Renal pelvis (tissue), 1 donor: ENCODE measurements at regions not wholly inside any gene's neighbourhood (a gene's known extent, or its start where the extent isn't known, plus 50 kb on each side); places are given as distances from the start of the nearest gene placed in this dataset.
A peak's percentile ranks its signal among the peaks of the same experiment; 100 is the strongest.

Experiments
- DNase-seq: peaks from one replicate; pipeline ENCODE4 v3.0.0-alpha.2; 2013

DNA sequence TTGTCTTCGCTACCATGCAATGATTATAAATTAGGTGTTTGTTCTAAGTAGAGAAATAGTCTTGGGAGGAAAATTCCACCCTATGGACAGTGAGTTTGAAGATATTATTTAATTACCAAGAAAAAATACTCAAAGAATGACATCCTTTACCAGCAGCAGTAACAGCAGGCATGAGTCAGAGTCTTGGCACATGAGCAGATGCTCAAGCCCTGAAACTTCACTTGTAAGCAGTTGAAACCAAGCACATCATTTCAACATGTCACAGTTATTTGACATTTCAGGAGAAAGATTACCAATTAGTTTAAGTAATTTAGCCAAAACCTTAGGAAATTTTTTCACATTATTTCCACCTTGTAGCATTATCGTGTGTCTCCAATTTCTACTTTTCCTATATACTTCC lies 99.2 kb downstream of the C12orf50 start:
- DNase-seq = no peak

DNA sequence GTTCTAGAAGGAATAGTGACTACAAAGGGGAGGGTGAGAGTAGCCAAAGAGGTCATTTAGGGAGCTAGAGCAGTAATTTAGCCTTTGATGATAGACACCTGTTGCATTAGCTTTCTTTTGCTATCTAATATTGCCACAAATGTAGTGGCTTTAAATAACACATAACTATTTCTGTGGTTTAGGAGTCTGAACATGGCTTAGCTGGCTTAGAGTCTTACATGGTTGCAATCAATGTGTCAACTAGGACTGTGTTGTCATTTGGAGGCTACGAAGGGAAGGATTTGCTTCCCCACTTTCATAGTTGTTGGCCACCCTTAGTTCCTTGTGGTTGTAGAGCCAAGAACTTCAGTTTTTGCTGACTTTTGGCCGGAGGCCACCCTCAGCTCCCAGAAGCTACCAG lies 99.9 kb downstream of the C12orf50 start:
- DNase-seq = no peak

DNA sequence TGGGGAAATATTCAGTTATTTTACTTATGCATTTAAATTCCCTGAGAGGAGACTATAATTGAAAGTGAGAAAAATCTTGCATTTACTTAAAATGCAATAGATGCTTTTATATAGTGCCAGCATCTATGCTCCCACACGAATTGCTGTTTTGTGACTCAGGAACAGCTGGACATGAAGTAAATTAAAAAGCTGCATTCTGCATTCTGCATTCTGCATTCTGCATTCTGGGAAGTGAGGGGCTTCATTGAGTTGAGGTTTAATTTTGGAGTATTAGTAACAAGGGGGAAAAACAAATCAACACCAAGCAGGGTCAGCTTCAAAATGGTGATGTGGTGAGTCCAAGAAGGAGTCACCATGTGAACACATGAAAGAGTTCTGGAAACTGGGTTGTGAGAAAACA lies 101.2 kb downstream of the C12orf50 start:
- DNase-seq = no peak

DNA sequence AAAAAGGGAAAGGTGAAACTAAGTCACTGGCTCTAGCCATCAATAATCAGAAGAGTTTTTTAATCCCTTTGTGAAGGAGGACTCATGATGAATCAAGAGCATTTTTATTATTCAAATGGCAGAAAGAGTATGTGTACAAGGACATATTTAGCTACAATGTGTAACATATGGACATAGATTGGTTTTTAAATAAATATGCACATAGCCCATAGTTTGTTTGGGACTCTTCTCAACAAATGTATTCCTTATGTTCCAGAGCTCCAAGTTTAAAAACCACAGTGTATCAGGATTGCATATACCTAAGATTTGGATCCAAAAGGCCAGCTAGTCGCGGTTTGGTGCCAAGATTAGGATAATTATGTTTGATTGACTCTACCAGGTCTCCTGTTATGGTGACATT lies 104.2 kb downstream of the C12orf50 start:
- no peak for DNase-seq

DNA sequence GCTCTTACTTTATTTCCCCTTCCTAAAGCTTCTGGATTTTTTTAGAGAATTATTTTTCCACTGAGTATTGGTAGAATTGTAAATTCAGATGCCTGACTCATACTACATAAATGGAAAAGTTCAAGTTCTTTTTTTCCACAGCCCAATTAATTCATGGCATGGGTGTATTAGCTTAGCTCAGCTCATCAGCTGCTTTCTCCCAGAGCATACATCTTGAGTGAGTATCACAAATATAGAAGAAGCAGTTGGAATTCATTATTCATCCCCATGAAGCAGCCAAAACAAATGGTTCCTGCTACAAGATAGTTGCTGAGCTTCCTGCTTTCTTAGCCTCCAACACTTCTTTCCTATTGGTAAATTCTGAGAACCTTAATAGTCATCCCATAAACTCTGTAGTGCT lies 105.1 kb downstream of the C12orf50 start:
- no peak for DNase-seq

DNA sequence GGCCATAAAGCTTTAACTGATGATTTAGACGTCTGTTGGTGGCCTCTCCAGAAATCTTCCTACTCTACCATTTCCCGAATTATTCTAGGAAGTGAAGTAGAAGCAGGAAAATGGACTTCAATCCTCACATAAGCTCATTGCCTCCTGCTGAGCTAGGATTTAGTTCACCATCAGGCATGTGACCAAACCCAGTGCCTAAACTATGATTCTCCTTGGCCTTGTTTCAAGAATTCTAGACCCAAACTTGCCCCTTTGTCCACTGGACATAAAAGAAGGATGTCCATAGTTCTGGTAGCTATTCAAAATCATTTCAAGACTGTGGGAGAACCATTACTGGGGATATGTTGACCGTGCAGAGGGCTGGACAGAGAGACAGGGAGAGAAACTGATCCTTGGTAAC lies 105.8 kb downstream of the C12orf50 start:
- DNase-seq = no peak

DNA sequence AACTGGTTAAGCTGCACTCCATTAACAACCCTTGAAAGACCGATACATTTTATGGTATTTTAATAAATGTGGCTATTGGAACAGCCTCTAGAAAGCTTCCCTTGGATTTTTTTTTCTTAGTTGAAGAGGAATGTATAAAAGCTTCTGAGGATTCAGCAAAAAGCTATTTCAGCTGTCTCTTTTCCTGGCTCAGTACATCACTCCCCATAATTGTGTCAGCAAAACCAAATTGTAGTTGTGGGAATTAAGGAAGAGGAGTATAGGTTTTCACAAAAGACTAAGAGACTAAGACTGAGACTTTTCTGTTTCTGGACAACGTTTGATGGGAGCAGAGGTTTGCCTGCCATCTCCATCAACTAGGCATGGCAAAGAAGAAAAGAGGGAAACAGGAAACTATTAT lies 106.5 kb downstream of the C12orf50 start:
- DNase-seq = no peak

DNA sequence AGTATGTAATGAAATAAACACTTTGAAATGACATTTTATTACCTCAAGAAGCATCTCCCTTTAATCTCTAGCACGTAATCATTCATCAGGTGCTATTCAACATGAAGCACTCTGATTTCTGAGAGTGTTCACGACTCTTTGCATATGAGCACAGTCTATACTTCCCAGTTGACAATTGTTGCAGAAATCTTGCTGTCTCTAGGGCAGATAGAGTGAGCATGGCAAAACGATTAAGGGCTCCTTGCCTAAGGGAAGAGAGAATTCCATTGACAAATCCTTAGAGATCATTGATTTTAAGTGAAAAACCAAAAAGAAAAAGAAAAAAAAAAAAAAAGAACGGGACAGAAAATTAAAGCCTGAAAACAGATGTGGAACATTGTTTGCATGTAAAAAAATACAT lies 107.6 kb downstream of the C12orf50 start:
- no peak for DNase-seq

DNA sequence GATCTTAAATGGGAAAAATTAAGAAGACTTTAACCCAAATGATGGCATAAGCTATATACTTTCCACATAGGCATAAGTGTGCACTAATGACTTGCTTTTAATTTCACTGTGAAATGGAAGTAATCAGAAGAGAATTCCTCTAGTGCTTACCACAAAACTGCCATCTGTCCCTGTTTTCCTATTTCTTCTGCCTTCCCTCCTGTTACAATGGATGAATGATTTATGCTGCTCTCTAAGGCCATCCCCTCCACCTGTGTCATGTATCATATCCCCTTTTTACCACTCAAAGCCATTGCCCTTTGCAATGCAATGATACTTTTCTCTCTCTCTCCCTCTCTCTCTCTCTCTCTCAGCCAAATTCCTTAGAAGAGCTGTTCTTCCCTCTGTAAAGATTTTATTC lies 109.1 kb downstream of the C12orf50 start:
- DNase-seq = no peak

DNA sequence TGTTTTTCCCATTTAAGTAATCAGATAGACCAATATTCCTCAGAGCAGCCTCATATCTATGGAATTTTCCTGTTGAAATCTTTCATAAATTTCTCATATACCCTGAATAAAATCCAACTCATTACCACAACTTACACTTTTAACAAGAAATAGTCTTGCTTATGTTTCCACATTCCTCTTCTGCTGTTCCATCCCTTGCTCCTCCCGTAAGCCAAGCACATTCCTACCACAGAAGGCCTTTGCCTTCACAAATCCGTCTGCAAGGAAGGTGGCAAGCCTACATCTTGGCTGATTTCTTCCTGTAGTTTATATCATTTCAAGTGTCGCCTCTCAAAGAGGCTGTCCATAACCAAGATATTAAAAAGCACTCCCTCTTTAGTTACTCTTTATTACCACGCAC lies 127.7 kb downstream of the C12orf50 start:
- no peak for DNase-seq

DNA sequence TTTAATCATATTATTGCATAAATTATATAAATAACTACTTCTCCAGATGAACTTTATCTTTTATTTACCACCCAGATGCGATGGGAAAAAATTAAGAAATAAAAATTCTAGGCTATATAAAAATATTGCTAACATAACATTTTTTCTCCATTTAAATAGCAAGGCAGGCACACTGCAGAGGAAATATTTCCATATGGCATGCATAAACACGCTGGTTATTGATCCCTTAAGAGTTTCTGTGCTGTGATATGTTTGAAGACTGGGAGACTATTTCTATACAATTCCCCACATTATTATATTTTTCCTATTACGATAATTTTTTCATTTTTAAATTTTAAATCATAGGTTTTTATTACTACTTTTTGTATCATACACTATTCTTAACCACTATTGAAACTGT lies 131.5 kb downstream of the C12orf50 start:
- no peak for DNase-seq

DNA sequence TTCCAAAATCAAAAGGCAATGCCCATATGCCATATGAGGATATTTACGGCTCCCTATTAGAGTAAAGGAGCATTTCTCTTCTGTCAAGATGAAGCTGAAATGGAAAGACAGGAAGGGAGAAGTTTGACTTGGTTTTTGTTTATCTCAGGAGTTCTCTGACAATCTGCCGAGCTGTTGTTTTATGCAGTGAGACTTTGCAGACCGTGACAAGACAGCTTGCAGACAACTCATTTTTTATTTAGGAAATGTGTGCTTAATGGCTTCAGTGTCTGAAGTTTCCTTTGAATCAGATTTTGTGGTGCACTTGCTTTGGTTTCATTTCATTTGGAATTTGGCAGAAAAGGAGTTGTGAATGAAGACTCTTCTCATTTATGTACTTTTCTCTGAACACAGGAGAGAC lies 145.4 kb downstream of the C12orf50 start:
- DNase-seq = peak; percentile 3

DNA sequence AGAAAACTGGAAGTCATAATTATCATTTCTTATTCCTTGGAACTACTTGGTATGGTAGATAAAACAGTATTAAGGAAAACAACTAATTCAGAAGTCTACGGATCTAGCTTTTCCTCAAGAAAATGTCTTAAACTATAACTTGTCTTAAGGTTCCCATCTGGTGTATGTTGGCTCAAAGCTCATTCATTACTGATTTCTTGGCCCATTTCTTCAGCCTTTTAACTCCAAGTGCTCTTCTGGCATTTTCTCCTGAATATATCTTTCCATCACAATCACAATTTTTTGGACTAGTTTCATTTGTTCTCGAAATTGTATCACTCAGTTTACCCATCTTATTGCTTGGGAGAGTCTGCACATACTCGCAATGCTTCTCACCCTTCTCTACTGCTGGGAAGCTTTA lies 150.1 kb downstream of the C12orf50 start:
- no peak for DNase-seq

DNA sequence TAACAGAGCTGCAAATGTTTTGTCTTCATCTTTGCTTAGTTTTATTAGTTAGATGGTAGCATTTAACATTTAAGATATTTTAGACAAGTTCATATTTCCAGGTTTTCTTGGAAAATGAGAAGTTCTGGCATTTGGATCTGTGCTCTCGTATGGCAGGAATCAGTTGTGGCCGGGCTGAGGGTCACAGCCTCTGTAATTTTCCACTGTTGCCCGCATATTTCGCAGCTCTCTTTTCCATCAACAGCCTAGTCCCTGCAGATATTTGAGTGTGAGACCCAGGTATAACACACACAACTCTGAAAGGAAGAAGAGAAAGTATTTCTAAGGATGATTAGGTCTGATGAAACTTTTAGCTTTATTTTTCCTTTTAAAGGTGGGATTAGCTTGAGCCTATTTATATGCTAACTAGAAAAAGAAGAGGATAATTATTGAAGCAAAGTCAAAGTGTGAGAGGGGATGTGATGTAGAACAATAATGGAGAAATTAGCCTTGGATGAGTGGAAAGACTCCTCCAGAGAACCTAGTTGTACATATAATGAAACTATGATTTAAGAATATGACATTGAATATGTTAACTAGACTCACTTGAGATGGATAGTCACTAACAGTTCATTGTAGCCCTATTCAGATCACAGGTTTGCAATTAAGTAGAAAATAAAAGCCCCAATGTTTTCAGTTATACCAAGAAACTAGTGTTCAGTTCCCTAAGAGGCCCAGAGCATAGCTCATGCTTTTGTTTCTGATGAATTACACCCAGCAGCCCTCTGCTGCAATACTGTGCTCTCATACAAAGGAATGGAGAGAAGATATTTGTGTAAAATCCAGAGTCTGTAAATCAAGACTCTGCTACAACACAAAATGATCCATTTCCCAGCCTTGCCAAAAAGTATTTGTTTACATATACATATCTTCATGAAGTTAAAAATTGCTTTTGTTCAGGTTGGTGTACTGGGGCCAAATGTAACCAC lies 158.4 kb downstream of the C12orf50 start:
- no peak for DNase-seq

DNA sequence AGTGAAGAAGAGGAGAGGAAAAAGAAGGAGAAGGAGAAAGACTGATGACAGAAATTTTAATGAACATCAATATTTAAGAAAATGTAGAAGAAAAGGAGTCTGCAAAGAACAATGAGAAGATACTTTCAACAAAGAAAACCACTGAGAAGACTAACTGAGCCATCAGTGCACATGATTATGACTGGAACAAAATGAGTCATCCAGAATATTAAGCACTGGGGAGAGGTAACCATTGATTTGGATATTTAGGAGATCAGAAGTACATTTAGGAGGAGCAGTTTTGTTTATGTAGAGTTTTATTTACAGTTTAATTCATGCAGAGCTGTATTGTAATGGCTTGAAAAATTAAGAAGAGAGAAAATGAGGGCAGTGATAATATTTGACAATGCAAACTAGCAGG lies 159.1 kb downstream of the C12orf50 start:
- DNase-seq = no peak

DNA sequence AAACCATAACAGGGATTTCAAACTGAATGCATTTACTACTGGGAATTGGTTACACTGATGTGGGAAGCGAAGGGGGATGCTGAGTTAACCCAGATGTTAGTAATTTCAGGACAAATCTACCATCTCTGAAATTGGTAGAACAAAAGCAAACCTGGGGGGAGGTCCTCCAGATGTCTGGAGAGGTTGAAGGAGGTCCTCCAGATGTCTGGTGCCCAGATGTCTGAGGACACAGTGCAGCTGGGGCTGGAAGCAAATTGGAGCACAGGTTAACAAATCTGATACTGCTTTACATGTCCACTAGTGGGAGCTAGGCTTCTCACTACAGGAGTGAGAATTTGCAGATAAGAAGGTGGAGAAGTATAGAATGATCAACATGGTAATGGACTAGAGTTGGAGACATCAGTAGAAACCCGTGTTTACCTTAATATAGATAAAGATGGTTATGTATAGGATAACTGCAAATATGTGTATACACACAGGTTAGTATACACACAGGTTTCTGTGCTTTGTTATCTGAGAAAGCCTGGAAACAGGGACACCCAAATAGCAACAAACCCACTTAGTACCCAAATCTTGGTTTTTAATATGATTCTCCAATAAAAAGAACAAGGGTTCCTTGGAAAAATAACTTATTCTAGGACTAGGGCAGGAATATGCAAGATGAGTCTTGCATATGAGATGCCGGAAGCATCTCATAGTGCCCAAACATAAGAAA lies 162.5 kb downstream of the C12orf50 start:
- DNase-seq = no peak

DNA sequence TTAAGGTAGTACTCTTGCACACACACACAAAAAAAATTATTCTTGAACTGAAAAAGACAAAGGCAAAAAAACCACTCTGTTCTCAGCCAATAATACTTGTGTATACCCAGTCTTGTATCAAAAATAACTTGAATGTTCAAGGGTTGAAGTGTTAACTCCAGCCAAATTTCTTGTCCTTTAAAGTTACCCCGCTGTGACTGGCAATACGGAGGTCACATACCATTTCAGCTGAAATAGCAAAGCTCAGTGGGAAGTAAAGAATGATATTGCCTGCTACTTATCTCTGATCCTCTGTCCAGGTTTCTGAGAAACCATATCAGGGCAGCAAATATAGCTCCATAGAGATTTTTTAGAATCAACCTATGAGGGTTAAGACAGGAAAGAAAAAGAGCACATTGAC lies 167.4 kb downstream of the C12orf50 start:
- no peak for DNase-seq

DNA sequence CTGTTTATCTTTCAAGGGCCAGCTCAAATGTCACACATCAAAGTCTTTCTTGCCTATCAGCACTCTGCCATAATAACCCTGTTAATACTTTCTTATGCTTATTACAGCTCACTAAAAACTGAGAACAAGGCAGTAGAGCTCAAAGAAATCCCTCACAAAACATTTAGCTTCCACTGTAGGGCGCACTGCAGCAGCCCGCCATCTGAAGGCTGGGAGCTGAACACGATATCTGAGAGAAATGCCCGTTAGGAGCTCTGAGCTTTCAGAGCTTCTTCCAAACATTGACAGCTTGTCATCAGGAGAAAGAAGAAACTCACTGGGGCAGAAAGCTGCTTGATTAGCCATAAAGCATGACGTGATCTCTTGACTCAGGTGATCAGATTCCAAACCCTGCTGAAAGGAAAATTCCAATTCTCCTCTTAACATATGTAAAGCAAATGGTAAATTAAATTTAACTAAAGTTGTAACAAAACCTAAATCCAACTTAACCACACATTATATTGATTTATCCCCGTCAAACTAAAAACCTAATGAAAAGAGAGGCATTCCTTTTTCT lies 175.7 kb downstream of the C12orf50 start:
- no peak for DNase-seq

DNA sequence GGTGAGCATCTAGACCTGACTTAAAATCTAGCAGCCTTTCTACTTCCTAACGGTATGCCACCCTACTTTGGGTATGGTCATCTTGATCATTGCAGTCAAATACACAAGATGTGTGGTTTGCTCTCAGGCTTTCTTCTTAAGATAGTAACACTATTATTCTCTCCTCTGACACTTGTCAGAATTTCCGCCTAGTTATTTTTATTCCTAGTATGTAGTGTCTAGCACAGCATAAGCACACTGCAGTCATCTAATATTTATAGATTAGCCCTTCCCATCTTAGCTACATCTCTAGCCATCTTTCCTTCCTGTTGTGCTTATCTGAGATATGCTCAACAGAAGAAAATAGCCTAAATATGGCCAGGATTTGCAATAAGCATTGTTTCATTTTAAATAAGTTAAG lies 180.1 kb downstream of the C12orf50 start:
- DNase-seq = no peak

DNA sequence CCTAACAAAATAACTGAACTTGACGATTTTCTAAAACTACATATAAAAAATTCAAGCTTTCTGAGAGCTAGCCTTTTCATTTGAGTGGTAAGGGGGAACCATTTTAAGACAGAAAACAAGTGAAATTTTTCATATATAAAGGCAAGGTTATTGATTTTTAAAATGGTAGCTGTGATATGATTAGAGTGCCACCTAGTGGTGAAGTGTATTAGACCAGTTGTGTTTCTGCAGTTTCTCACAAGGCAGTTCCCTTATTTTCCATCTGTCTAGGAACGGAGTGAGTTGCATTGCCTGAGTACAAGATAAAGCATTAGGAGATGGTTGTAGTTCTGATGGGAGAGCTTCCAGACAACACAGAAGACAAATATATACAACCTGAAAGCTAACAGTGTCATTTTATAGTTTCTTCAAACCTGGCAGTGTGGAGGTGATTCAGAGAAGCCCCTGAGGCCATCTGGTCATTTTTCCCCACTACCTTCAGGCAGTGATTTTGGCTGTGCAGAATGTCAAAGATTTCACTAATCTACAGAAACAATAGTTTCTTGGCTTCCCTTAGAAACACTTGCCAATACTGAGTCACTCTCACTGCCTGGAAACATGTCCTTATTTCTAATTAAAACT lies 180.8 kb downstream of the C12orf50 start:
- peak; percentile 43 for DNase-seq

DNA sequence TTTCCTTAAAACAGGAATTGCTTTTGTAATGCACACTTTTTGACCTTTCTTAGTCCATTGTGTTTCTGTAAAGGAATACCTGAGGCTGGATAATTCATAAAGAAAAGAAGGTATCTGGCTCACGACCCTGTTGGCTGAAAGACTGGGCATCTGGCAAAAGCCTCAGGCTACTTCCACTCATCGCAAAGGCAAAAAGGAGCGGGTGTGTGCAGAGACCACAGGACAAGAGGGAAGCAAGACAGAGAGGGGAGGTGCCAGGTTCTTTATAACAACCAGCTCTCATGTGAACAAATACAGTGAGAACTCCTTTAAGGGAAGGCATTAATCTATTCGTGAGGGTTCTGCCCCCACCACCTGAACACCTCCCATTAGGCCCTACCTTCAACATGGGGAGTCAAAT lies 182.1 kb downstream of the C12orf50 start:
- DNase-seq = no peak

DNA sequence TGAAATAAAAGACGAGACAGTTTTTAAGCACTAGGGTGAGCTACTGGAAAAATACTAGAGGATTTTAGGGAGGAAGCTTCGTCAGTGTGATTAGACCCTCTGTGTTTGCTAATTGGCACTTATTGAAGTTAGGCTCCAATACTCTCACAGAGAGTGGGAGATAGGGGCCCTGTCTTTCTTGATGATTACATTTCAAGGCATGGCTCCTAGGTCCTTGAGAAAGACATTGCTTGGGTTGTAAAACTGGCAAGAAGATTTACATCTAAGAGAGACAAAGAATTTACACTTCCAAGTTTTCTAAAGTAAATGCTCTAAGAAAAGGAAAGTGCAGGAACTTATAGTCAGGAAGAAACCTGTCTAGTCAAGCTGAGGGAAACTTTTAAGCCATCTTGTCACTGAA lies 183.2 kb downstream of the C12orf50 start:
- DNase-seq = peak; percentile 36

DNA sequence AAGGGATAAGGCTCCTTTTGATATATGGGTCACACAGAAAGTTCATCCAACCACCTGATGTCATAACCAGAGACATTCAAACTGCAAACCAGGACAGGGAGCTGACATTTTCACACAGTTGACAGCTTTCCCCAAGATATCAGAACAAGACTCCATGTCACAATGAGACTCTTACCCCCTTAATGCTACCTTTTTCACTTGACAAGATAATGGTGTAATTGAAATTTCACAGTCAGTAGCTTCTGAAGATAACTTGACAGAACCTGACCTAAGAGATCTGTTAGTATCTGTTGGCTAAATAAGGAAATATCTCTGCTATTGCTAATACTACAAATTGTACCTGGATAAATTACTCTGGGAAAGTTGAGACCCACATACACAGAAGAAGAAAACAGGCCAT lies 187.3 kb downstream of the C12orf50 start:
- no peak for DNase-seq
